ENCODE measurements at regions not wholly inside any gene's neighbourhood (a gene's known extent, or its start where the extent isn't known, plus 50 kb on each side); places are given as distances from the start of the nearest gene placed in this dataset.

DNA sequence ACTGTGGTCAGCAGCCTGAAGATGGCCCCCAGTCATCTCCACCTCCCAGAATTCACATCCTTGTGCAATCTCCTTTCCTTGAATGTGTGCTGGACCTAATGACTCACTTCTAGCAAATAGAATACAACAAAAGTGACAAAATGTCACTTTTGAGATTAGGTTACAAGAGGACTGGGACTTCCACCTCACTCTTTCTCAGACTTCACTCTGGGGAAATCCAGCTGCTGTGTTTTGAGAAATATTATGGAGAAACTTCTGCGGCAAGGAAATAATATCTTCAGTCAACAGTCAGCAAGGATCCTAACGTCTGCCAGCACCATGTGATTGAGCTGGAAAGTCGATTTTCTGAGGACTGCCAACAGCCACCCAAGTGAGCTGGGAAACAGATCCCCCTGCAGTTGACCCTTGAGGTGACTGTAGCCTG lies 70.5 kb upstream of the GADD45A start:
- DNase-seq (ENCODE audit: low read depth in 3 of 3) = no peak

DNA sequence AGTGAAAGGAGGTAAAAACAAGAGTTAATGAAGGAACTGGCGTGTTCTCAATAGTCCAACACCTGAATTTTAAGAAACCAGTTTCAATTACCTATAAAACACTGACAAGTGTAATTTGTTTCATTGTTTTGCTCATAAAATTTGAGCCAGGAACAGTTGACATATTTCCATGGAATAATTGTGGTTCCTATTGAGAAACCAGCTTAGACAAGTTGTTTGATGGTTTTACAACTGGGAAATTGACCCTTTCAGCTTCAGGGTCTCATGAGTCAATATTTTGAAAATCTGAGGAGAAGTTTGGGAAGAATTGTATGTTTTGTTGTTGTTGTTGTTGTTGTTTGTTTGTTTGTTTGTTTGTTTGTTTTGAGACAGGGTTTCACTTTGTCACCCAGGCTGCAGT lies 69.1 kb upstream of the GADD45A start:
- no peak for DNase-seq (ENCODE audit: low read depth in 3 of 3)

DNA sequence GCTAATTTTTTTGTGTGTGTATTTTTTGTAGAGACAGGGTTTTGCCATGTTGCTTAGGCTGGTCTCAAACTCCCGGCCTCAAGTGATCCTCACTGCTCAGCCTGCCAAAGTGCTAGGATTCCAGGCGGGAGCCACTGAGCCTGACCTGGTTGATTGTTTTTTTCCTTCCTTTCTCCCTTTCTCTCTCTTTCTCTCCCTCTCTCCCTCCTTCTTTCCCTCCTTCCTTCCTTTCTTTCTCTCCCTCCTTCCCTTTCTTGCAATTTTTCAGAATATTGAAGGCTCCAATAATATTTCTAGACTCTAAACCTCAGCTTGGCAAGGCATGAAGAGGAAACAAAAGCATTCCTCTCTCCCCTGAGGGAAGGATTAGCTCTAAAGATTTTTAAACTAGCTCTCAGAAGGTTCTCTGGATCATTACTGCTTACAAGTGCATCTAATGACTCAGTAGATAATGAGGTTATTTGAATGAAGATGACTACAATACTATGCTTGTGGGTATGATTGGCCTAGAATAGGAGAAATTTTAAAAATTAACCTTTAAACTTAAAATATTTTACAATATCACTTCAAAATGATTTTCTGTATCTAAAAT lies 68.5 kb upstream of the GADD45A start:
- DNase-seq (ENCODE audit: low read depth in 3 of 3) = no peak

DNA sequence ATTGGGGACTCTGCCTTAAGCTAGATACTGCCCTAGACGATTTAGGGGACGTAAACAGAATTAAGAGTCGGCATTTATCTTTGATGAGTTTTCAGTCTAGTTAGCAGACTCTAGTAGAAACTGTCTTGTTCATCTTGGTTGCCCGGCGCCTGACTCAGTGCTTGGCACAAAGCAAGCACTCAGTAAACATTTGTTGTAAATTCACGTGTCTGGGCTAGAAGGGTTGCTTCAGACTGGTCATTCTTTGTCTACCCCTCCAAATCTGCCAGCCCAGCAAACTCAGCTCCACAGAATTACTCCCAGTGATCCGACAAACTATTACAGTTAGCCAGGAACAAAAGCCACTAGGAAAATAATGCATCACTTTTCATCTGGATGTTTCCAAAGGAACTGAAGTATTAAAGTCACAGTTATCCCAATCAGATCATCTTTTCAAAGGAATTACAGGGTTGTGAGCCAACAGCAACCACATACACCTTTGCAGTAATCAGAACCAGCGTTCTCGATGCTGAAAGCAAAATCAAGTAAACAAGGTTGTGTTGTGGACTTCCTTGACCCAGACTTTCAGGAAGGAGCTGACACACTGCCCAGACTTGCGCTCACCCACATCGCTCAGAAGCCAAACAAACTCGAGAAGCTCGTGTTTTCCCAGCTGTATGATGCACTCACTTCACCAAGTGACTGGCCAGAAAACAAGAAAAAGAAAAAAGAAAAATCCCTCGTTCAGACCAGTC lies 66.5 kb upstream of the GADD45A start:
- no peak for DNase-seq (ENCODE audit: low read depth in 3 of 3)

DNA sequence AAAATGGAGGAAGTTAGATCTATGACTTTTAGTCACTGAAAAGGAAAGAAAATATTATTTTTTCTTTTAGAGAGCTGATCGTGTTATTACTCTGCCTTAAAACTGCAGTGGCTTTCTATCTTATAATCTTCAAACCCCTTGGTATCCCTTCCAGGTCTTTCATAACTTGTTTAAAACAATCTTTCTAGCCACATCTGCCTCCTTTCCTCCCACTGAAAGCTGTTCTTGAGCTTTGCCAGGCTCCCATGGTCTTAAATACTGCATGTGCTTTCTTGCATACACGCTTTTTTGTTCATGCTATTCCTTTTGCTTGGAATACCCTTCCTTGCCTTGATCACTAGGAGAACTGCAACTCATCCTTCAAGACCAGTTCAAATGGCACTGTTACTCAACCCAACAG lies 65.9 kb upstream of the GADD45A start:
- no peak for DNase-seq (ENCODE audit: low read depth in 3 of 3)

DNA sequence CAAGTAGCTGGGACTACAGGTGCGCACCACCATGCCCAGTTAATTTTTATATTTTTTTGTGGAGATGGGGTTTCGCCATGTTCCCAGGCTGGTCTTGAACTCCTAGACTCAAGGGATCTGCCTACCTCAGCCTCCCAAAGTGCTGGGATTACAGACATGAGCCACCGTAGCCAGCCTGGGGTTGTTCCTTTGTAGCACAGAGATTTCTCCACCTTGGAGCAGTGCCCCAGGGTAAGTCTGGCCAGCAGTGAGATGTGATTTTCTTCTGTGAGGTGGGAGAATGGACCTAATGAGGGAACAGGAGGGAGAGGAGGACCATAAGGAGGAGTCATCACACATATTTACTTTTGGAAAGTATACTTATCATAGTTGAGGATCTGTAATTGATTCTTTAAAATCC lies 61.1 kb upstream of the GADD45A start:
- no peak for DNase-seq (ENCODE audit: low read depth in 3 of 3)

DNA sequence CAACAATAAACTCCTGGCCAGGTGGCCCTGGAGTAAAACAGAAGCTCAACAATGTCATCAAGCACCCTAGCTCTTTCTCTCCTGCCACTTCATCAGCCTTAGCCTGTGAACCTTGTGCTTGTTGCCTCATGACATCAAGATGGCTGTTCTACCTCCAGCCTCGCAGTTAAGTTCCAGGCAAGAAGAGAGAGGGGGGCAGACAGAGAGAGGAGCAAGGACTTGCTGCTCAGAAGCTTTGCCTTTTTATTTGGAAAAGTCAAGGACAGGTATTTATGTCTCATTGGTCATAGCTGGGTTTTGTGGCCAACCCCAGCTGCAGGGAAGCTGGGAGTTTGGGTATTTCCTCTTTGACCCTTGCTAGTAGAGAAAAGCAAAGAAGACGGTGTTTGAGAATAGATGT lies 60.3 kb upstream of the GADD45A start:
- DNase-seq (ENCODE audit: low read depth in 3 of 3) = no peak

DNA sequence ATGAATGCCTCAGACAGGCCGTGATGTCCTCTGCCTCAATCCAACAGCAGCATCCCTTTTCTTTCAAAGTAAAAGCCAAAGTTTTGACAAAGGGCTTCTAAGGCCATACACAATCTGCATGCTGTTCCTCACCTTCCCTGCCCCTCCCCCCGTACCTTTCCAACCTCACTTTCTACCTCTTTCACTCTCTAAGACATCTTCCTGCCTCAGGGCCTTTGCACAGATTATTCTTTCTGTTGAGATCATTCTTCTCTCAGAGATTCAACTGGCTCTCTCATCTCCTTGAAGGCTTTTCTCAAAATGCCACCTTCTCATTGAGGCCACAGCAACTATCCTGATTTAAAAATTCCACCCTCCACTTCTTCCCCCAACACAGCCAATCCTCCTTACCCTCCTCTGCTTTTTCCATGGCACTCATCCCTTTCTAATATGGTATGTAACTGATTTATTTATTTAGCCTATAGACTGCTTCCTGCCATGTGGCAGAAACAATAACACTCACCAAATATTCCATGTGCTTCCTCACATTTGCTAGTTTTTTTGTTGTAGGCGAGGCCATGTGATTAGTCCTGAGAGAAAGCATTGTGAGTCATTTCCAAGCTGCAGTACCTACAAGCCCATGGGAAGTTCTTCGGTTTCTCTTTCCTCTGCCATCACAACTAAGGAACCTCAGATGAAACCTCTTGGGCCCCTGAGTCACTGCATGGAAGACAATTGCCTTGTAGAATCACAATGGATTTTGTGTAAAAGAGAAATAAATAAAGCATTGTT lies 58.7 kb upstream of the GADD45A start:
- no peak for DNase-seq (ENCODE audit: low read depth in 3 of 3)

DNA sequence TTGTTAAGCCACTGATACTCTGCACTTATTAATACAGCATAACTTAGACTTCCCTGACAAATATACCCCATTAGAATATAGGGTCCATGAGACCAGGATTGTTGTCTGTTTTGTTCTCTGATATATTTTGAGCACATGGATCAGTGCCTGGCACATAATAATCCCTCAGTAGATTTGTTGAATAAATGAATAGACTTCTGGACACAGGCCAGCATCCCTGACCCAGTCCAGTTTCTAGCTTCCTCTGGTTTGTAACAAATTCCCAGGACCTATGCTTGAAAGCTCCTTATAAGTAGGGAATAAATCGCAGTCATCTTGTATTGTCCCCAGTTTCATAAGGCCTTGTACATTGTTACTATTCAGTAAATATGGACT lies 58.2 kb upstream of the GADD45A start:
- DNase-seq (ENCODE audit: low read depth in 3 of 3) = no peak

DNA sequence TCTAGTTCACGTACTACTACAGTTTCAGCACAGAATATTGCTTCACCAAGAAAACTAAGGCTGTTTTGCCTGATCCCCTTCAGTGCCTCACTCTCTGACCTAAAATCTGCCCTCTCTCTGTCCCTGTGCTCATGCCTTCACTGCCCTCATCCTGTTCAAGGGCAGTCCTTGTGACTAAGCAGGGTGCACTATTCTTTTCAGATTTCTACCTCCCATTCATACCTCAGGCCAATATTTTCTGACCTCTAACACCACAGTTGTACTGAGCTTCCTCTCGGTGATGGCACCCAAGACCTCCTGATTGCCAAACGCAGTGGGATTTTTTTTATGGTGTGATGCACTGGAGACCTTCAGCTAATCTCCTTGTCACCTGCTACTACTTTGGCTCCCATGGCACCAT lies 57.7 kb upstream of the GADD45A start:
- no peak for DNase-seq (ENCODE audit: low read depth in 3 of 3)

DNA sequence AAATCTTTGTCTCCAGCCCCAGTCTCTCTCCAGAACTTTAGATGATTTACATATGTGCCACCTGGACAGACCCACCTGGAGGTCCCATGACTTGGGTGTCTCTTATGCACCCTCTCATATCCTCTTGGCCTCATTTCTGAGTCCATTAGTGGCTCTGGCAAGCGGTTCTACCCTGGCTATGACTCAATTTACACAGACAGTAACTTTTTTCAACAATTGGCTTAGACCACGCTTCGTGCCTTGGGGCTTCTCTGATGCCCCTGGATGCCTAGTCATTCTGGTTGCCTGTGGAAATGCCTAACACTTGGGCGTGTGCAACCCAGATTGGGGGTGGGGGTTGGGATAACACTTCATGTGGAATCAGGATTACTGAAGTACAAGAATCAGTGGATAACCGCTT lies 57.1 kb upstream of the GADD45A start:
- no peak for DNase-seq (ENCODE audit: low read depth in 3 of 3)

DNA sequence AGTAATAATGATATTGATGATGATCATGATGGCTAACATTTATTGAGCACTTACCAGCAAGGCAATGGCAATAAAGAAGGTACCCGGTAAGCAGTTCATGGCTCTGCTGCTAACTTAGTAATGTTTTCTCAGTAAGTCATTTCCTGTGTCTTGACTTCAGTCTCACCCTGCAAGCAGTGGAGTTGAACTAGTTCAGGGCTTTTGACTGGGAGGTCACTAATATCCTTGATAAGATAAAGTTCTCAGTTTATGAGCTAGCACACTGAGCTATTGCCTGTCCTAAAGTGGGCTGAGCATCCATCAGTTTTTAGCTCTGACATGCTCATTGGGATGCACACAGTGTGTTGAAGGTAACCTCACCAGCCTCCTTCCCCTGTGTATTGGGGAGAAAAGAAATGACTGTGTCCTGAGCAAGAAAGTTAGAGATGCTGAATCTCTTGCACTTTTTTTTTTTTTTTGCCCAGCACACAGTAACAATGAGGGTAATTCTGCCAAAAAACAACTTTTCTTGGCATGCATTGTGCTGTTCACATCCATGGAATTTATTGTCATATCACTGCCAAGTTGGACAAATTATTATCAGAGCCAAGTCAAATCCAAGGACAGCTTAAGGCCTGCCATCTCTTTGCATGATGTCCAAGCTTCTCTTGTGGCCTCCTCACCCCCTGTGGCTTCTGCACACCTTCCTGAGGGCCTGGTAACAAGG lies 55.5 kb upstream of the GADD45A start:
- DNase-seq (ENCODE audit: low read depth in 3 of 3) = no peak

DNA sequence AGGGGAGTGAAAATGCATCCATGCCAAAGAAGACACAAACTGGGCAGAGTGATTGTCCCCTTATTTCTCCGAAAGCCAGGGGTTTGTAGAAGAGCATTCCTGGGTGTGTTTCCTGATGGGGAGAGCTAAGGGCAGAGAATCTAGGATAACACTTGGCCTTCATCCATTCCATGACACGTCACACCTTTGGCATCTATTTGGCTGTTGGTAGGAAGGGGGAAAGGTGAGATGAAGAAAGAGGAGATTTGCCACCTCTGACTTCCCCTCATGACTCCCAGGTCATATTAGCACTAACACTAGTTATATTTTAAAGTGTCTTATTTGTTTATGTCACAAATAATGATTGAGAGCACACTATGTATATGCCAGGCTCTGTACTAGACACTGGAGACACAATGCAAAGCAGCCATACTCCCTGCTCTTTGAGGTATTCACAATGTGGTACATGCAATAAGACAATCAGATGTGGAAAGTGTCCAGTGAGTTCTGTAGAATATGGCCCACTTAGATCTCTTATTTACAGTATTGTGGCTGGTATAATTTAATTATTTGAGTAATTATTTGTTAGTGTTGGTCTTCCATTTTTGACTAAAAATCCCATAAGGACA lies 54.5 kb upstream of the GADD45A start:
- DNase-seq (ENCODE audit: low read depth in 3 of 3) = no peak

DNA sequence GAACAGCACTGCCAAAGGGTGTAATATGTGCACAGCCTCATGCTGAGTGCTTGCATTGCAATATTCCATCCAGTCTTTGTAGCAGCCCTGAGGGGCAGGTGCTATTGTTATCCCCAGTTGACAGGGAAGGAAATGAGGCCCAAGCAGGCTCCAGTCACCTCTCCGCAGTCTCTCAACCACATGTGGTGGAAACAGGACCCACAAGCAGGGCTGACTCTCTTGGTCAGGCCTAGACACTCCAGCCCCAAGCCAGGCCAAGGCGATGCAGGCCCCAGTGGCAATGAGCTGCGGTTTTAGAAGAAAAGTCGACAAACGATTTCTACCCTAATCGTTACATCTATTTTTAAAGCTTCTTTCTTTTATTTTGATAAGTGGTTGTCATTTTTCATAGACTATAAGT lies 52.6 kb upstream of the GADD45A start:
- DNase-seq (ENCODE audit: low read depth in 3 of 3) = no peak

DNA sequence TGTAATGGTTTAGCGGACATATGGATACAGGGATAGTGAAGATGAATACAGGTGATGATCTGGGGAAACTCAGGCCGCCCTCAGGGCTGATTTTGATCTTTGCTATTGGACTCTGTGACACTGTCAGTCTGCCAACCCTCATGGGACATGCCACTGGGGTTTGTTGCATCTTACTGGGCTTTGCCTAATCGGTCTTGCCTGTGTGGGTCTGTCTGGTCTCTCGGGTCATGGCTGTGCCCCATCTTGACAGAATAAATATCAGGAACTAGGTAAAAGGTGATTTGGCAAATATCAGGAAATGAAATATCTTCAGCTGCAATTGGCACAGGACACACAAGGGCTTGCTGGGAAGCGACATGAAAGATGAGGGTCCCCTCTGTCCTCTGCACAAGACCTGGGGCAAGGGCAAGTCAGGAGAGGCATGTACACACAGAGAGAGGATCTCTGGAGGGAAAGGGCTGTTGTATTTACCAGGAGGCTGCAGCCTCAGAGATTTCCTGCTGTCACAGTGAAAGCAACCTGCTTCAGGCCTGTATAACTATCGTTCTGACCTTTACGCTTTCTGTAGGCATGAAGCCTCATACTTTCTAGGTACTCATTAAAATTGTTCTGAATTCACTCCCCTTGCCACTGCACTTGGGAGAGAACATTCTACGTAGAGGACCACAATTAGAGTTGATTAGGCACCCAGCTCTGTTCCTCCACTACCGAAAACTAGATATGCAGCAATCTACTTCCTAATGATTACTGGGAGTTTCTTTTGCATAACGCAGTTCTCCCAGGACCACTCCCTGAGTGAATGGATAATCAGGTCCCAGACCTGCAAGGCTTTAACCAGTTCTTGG lies 52.0 kb upstream of the GADD45A start:
- no peak for DNase-seq (ENCODE audit: low read depth in 3 of 3)

DNA sequence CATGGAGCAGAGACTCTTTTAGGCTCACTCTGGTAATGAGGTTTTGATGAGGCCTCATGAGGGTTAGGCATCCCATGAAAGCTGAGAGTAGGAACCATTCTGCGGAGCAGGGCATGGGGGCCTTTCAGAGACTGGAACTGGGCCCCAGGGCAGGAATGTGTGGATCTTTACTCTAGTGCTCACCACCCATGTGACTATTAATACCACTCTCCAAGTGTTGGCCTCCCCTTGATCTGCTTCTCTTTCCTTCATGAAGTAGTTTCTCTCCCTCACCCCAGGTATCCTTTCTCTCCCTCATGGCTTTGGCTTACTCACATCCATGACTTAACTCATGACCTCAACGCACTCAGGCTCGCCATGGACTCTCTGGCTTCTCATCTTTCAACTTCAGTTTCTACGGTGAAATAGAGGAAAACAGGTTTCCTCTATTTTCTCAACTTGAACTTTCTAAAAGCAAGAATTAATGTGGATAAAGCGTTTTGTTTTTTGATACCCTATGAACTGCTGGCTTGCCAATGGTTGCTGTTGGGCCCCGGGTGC lies 50.5 kb upstream of the GADD45A start:
- no peak for DNase-seq (ENCODE audit: low read depth in 3 of 3)

DNA sequence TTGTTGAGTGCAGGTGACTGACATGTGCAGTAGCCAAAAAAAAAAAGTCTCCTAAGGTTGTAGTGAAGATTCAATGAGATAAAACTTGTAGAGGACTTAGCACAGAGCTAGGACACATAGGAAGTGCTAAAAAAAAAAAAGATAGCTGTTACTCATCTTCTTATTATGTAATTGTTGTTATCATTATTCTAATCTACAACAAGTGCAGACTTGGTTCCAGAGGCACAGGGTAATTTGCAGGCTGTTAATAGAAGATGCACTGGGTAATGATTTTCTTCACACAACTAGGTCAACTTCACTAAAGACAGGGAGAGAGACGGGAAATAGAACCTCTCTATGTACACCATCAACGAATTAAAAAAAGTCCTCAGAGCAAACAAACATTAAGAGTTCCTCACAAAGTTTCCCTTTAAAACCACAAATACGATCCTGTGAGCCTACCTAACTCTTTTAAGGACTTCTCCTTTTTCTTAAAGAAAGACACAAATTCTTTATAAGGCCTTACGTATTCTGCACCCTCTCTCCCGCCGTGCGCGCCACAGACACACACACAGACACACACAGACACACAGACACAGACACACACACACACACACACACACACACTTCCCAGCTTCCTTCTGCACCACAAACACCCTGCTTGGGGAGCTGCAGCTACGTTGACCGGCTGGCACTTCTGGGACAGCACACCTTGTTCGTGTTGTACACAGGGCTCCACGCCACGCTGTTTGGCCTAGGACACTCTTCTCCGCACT lies 49.8 kb upstream of the GADD45A start:
- DNase-seq (ENCODE audit: low read depth in 3 of 3) = no peak

All from stimulated activated CD4-positive, alpha-beta T cell treated with anti-CD3 and anti-CD28 coated beads, TNF-alpha, amount 100 ng/mL, for 24 hours (primary cell).